Fibroblast of lung (primary cell): ENCODE measurements at regions not wholly inside any gene's neighbourhood (a gene's known extent, or its start where the extent isn't known, plus 50 kb on each side); places are given as distances from the start of the nearest gene placed in this dataset.

Source experiments
- CTCF ChIP-seq, 2 donors: IDR thresholded peaks in 1 of 2; conservative IDR thresholded peaks in 1 of 2; 1 replicate in 1 of 2; 2 replicates in 1 of 2; pipeline ENCODE4 v1.5.1; 2011 to 2012; ENCODE audit warnings: low read length in 2 of 2, control low read depth in 1 of 2, inconsistent platforms in 1 of 2, low read depth in 1 of 2, mild to moderate bottlenecking in 1 of 2
- EZH2 ChIP-seq: IDR thresholded peaks from 2 replicates; pipeline ENCODE4 v1.5.1; 2012; ENCODE audit warnings: low read length, control low read depth, mild to moderate bottlenecking; ENCODE audit errors: missing control alignments

GRCh38 chr2:31651267-31651666 lies 70.5 kb upstream of the SRD5A2 start:
- TF ChIP-seq CTCF (conservative IDR thresholded peaks at IDR 0.05 in 1 of 2, IDR thresholded peaks at IDR 0.05 in 1 of 2; ENCODE audit: low read depth in 1 of 2, low read length in 2 of 2) (no peak), EZH2 (no peak)
